ENCODE measurements at regions not wholly inside any gene's neighbourhood (a gene's known extent, or its start where the extent isn't known, plus 50 kb on each side); places are given as distances from the start of the nearest gene placed in this dataset.
"Not testable (repeated sequence)": the region's sequence is repeated elsewhere in the genome, so short reads cannot be mapped to it uniquely, and the experiment has no call there.

DNA sequence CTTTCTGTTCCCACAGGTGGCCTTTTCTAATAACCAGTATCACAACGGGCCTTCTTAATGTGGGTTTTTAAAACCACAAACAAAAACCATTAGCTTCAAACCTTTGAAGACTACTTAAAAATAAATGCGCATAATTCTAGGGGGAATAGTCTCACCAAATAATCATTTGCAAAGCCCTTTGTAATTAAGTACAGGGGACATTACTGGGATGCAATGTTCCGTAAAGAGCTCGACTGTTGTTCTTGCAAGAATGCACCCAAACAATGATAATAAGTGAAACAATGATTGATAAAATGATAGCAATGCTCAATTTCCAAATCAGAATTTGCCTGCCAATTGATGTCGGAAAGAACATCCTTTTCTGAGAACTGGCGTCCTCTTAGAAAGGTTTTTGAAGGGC lies 589.1 kb upstream of the ADARB2 start:
- peaks cover 53% of the 10 kb centered on the region for H3K9me3 Mint-ChIP-seq
- peaks cover 1% of the 10 kb centered on the region; the same call in 1 of the 2 replicates for H3K27me3 Mint-ChIP-seq (ENCODE audit: insufficient read depth)
- no peak for DNase-seq
- no peaks in the 10 kb centered on the region for H3K4me1 Mint-ChIP-seq (ENCODE audit: low read depth)
- H3K4me3 Mint-ChIP-seq: no peak overlapping the region
- TF ChIP-seq, protein P1, sequence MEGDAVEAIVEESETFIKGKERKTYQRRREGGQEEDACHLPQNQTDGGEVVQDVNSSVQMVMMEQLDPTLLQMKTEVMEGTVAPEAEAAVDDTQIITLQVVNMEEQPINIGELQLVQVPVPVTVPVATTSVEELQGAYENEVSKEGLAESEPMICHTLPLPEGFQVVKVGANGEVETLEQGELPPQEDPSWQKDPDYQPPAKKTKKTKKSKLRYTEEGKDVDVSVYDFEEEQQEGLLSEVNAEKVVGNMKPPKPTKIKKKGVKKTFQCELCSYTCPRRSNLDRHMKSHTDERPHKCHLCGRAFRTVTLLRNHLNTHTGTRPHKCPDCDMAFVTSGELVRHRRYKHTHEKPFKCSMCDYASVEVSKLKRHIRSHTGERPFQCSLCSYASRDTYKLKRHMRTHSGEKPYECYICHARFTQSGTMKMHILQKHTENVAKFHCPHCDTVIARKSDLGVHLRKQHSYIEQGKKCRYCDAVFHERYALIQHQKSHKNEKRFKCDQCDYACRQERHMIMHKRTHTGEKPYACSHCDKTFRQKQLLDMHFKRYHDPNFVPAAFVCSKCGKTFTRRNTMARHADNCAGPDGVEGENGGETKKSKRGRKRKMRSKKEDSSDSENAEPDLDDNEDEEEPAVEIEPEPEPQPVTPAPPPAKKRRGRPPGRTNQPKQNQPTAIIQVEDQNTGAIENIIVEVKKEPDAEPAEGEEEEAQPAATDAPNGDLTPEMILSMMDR (IDR thresholded peaks at IDR 0.05): no peak
- H3K36me3 Mint-ChIP-seq (ENCODE audit: low read depth): no peaks in the 10 kb centered on the region; the same call in 1 of the 2 replicates
- no peak overlapping the region for H3K27ac Mint-ChIP-seq

DNA sequence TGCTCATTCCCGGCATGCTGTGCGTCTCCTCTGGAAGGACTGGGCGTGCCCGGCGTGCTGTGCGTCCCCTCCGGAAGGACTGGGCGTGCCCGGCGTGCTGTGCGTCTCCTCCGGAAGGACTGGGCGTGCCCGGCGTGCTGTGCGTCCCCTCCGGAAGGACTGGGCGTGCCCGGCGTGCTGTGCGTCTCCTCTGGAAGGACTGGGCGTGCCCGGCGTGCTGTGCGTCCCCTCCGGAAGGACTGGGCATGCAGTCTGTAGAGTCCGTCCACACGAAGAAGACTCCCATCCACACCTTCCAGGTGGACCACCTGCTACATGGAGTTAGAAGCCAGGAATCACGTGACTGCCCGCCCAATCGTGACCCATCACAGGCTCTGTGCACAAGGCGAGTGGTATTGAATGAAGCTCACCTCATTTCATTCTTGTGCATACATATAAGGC lies 577.7 kb upstream of the ADARB2 start:
- H3K27me3 Mint-ChIP-seq (ENCODE audit: insufficient read depth); H3K4me3 Mint-ChIP-seq; H3K4me1 Mint-ChIP-seq (ENCODE audit: low read depth); DNase-seq; H3K27ac Mint-ChIP-seq; H3K36me3 Mint-ChIP-seq (ENCODE audit: low read depth): not testable (repeated sequence)
- peaks cover 48% of the 10 kb centered on the region for H3K9me3 Mint-ChIP-seq

DNA sequence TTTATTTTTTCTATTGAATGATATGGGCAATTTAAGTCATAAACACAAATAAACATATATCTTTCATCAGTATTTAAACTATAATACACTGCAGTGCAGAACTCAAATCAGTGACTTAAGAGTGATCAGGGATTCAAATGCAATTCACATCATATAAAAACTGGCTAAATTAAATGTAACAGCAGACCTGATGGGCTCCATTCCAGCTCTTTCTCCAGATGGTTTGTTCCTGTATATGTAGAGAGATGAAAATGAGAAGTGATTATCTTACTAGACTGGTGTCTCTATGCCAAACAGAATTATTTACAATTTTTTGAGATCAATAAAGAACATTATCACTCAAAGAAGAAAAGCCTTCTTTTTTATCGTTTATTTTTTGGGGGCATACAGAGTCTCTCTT lies 568.8 kb upstream of the ADARB2 start:
- TF ChIP-seq, protein P1 (IDR thresholded peaks at IDR 0.05): no peak
- Mint-ChIP-seq H3K27me3 (ENCODE audit: insufficient read depth) (no peaks in the 10 kb centered on the region), H3K4me3 (no peak overlapping the region)

DNA sequence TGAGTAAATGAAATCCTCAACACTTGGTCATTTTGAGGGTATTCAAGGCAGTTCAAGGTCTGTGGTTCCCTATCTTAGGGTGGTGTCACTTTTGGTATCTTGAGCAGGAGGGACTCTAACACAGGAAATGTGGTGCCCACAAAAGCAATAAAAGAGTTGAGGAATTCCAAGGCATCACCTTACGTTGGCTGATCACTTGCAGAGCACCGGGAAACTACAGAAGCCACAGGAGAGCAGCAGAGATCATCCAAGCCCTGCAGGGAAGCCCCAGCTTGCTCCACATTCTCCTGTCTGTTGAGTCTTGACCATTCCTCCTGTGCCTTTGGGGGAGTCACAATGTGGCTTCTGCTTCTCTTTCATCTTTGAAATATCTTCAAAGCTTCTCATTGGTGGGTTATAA lies 565.8 kb upstream of the ADARB2 start:
- TF ChIP-seq, protein P1 (IDR thresholded peaks at IDR 0.05): no peak
- Mint-ChIP-seq H3K4me3 (no peak overlapping the region), H3K27me3 (ENCODE audit: insufficient read depth) (no peaks in the 10 kb centered on the region), H3K9me3 (peaks cover 40% of the 10 kb centered on the region), H3K27ac (no peak overlapping the region), H3K36me3 (ENCODE audit: low read depth) (0 out of 2 replicates have a peak, but pooled peaks cover 8% of the 10 kb centered on the region), H3K4me1 (ENCODE audit: low read depth) (no peaks in the 10 kb centered on the region)
- no peak for DNase-seq

More for the DNA sequence above, 568.8 kb upstream of the ADARB2 start:
- 0 out of 2 replicates have a peak, but pooled peaks cover 4% of the 10 kb centered on the region for H3K36me3 Mint-ChIP-seq (ENCODE audit: low read depth)
- no peak for DNase-seq
- H3K27ac Mint-ChIP-seq: no peak overlapping the region
- peaks cover 35% of the 10 kb centered on the region for H3K9me3 Mint-ChIP-seq
- no peaks in the 10 kb centered on the region for H3K4me1 Mint-ChIP-seq (ENCODE audit: low read depth)

DNA sequence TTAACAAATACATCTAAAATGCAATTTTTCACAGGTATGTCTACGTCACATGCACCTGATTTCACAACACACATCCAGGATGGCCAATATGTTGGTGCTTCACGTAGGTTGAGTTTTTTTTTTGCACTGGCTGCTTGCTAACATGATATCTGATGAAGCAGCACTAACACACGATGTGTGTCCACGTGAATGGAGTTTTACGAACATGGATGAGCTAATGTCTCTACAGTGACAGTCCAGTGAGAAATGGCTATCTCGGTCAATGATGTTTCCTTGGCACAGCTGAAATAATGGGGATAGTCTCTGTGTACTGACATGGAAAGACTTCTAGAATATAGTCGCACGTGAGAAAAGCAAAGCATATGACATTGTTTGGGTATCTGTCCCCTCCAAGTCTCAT lies 563.9 kb upstream of the ADARB2 start:
- Mint-ChIP-seq H3K27ac (no peak overlapping the region), H3K36me3 (ENCODE audit: low read depth) (0 out of 2 replicates have a peak, but pooled peaks cover 8% of the 10 kb centered on the region), H3K4me1 (ENCODE audit: low read depth) (no peaks in the 10 kb centered on the region), H3K9me3 (peaks cover 38% of the 10 kb centered on the region), H3K4me3 (no peak overlapping the region), H3K27me3 (ENCODE audit: insufficient read depth) (no peaks in the 10 kb centered on the region)
- TF ChIP-seq, protein P1 (IDR thresholded peaks at IDR 0.05): no peak
- DNase-seq: no peak

DNA sequence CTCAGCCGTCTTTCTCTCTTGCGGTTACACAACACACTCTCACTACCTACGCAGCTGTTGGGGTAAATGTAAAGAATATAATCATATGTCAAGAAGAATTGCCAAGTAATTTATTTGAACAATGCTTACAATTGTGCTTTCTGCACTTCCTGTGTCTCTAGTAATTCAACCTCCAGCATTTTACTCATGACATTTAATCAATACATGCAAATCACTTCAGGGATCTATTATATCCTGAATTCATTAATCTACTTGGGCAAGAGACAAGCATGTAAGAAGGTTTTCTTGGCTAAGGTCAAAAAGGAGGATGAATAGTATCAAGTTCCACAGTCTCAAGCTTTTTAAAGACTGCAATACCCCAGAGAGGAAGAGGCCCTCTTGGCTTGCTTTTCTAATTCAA lies 562.9 kb upstream of the ADARB2 start:
- Mint-ChIP-seq H3K9me3 (peaks cover 35% of the 10 kb centered on the region), H3K27ac (no peak overlapping the region), H3K4me1 (ENCODE audit: low read depth) (no peaks in the 10 kb centered on the region), H3K27me3 (ENCODE audit: insufficient read depth) (no peaks in the 10 kb centered on the region), H3K4me3 (no peak overlapping the region), H3K36me3 (ENCODE audit: low read depth) (0 out of 2 replicates have a peak, but pooled peaks cover 6% of the 10 kb centered on the region)
- TF ChIP-seq, protein P1 (IDR thresholded peaks at IDR 0.05): no peak
- no peak for DNase-seq

All from HFFc6 (cell line).